Epidermal melanocyte (primary cell): ENCODE measurements at regions not wholly inside any gene's neighbourhood (a gene's known extent, or its start where the extent isn't known, plus 50 kb on each side); places are given as distances from the start of the nearest gene placed in this dataset.
A peak's percentile ranks its signal among the peaks of the same experiment; 100 is the strongest.

Source experiments
- DNase-seq: peaks from one replicate; pipeline ENCODE4 v3.0.0; 2011; ENCODE audit warnings: low spot score; ENCODE audit not compliant: insufficient read length

DNA sequence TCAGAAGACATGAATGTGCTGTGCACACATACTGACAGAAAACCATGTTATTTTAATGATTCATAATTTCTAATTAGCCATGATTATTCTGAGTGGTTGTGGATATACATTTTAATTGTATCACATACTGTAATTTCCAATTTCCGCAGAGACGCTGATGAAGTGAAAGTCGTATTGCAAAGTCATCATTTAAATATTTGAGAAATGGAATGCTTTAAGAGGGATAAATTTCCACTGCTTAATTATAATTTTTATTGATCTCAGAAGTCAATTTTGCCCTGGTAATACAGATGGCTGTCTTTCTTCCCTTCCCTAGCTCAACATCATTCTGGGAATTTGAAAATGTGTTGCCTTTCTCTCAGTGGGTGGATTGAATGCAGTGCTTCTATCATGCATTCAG lies 819.3 kb downstream of the ROBO2 start:
- no peak for DNase-seq

DNA sequence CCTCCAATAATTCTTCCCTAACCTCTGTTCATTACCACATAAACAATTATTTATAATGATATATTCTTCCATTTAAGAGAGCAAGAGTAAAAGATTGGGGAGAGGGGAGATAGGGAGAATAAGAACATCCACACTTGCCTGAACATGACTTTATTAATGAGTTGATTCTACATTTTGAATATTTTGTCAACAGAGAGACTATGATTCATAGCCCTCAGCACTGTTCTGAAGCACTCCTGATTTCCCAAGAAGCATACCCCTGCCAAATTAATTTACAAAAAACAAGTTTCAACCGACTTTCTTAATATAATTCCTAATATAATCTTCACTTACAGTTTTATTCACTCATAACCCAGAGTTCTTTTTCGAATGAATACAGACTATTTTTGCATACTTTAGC lies 828.8 kb downstream of the ROBO2 start:
- DNase-seq = no peak

GRCh38 chr3:77869423-77869822 lies 829.5 kb downstream of the ROBO2 start:
- DNase-seq = no peak

DNA sequence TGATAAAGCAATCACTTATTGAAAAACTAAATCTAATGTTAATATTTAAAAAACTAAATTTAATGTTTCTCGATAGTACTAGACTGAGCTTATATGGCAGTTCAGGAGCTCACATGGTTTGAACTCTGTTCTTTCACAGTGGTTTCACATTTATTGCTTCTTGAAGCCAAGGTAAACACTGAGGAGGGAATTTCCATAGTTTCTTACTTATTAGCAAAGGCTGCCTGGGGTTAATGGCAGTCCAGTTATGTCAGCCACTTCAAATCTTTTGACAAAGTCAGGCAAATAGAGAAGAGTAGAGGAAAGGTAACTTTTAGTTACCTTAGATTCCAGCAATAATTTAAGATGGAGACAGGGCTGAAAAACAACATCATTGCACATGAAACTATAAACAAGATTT lies 831.5 kb downstream of the ROBO2 start:
- no peak for DNase-seq

GRCh38 chr3:77873598-77873997 lies 833.7 kb downstream of the ROBO2 start:
- no peak for DNase-seq

GRCh38 chr3:77885381-77885780 lies 845.5 kb downstream of the ROBO2 start:
- no peak for DNase-seq

DNA sequence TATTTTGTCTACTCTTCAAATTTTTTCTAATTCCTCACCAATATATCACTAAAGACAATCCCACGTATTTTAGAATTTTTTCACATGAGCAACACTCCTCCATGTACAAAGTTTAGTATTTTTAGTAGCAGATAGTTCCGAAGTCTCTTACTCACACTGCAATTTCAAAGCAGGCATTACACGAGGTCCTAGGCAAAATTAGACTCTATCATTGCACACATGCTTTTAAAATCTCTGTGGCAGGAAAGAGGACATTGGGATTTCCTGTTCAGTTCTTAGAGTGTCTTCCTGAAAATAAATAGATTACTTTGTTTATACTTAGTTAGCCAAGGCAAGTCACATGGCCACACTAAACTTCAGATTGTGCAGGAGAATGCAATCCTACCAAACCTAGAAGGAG lies 847.7 kb downstream of the ROBO2 start:
- no peak for DNase-seq

GRCh38 chr3:77889616-77890015 lies 849.7 kb downstream of the ROBO2 start:
- DNase-seq = no peak

DNA sequence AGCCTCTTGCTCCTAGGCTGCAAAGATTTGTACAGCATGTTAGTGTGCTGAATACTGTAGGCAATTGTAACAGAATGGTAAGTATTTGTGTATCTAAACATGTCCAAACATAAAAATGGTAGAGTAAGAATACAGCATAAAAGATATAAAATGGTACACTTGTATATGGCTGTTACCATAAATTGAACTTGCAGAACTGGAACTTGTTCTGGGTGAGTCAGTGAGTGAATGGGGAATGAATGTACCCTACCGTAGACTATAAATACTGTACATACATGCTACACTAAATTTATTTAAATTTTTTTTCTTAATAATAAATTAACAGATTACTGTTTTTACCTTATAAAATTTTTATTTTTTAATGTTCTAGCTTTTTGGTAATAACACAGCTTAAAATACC lies 858.7 kb downstream of the ROBO2 start:
- DNase-seq = no peak

- DNase-seq = no peak
These were observed 862.8 kb downstream of the ROBO2 start for GRCh38 chr3:77902675-77903074.

GRCh38 chr3:77906102-77906709 lies 866.3 kb downstream of the ROBO2 start:
- no peak for DNase-seq

DNA sequence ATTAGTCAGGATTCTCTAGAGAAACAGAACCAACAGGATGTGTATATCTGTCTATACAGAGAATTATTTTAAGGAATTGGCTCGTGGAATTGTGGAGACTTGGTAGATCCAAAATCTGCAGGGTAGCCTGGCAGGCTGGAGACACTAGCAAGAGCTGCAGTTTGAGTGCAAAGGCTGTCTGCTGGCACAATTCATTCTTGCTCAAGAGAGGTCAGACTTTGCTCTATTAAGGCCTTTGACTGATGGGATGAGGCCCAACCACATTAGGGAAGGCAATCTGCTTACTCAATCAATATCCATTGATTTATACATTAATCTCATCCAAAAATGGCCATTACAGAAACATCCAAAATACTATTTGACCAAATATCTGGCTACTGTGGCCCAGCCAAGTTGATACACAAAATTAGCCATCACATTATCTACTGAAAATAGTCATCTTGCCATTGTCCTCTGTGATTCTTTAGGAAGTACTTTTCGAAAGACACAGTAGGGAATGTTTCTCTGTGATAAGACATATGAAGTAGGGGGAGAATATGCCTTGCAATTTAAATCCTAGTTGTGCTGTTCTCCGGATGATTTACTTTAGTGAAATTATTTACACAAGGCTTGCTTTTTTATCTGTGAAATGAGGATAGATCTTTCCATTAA lies 873.8 kb downstream of the ROBO2 start:
- DNase-seq = no peak

- no peak for DNase-seq
These were observed 875.4 kb downstream of the ROBO2 start for GRCh38 chr3:77915336-77915735.

DNA sequence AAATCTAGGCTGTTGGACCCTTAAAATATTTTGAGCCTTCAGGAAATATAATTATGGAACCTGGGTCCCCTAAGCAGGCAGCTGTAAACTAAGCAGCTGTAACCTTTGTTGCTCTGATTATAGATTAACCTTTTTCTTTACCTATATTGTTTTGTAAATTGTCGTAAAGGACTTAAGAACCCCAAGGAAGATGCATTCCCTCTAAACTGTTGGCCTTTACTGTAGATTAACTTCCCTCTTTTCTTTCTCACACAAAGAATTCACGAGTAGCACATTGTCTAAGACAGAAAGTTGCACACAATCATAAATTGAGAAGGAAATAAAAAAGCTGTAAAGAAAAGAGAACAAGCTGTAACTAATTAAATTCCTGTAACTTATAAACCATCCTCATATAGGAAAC lies 877.3 kb downstream of the ROBO2 start:
- no peak for DNase-seq

- DNase-seq = no peak
These were observed 879.3 kb downstream of the ROBO2 start for GRCh38 chr3:77919244-77919643.

DNA sequence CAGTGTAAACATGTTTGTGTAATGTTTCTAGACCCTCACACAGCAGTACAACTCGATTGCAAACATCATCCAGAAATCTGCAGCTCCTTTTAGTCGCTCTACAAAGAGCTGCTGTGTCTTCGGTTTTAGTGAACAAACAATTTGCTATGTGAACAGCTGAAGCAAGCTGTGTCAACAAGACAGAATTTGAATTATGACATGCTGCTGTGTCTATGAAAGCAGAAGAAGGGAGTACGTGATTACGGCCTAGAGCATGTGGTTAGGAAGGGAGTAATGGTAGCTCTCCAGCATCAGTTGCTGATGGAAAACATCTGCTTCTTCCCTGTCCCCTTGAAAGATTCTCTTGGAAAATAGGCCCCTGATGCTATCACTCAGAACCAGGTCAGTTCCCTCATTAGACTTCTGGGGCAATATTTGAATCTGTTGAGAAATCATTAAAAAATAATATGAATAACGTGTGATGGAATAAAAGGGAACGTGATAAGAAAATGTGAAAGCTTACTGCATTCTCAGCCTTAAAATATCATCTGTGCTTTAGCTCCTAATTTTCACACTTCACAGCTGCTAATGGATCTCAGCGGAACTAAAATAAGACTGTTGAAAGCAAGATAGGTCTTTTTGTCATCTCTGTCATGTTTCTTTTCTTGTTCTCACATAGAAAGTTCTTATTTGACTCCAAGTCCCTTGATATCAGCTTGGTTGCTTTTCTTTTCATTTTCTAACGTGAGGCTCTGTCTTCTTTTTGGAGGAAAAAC lies 891.5 kb downstream of the ROBO2 start:
- DNase-seq = peak; percentile 19

GRCh38 chr3:77932926-77933325 lies 893.0 kb downstream of the ROBO2 start:
- no peak for DNase-seq

DNA sequence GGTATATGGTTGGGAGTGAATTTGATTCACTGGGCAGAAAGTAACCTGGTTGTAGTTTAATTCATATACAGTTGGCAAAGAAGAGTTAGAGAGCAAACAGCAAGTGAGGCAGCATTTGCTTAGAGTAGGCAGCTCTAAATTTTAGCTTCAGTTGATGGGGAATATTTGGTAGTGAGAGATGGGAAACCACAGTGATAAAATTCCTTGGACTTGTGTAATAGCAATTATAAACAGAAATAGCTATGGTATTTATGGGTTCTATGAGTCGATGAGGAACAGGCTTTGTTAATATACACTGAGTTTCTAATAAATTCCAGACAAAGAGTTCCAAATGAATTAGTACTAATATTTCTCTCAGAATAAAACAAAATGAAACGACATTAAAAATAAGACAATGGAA lies 894.0 kb downstream of the ROBO2 start:
- no peak for DNase-seq

- DNase-seq = no peak
These were observed 895.5 kb downstream of the ROBO2 start for GRCh38 chr3:77935418-77935817.

GRCh38 chr3:77939726-77940125 lies 899.8 kb downstream of the ROBO2 start:
- no peak for DNase-seq

- DNase-seq = no peak
These were observed 903.7 kb downstream of the ROBO2 start for GRCh38 chr3:77943598-77943997.

- DNase-seq = no peak
These were observed 905.4 kb downstream of the ROBO2 start for GRCh38 chr3:77945320-77945719.

GRCh38 chr3:77947671-77948070 lies 907.8 kb downstream of the ROBO2 start:
- no peak for DNase-seq
